H1 (cell line): ENCODE measurements at regions not wholly inside any gene's neighbourhood (a gene's known extent, or its start where the extent isn't known, plus 50 kb on each side); places are given as distances from the start of the nearest gene placed in this dataset.

ENCODE experiments used
- CTCF ChIA-PET: fragments of 300-600 bp; sonication (Branson Sonifier 250); formaldehyde crosslinking; loops from one replicate; lab custom pipeline; 2021; ENCODE audit not compliant: partially characterized antibody; lab: Charles Lee
- POLR2A ChIA-PET: fragments of 300-600 bp; sonication (Branson Sonifier 250); formaldehyde crosslinking; loops from one replicate; lab custom pipeline; 2021; ENCODE audit warnings: inconsistent platforms; ENCODE audit not compliant: partially characterized antibody; lab: Charles Lee
- DNase-seq, 2 experiments: peaks; one replicate each; pipeline versions ENCODE4 v3.0.0 to v3.0.0-alpha.2; 2010 to 2022; ENCODE audit warnings: low spot score in 2 of 2, low read depth in 1 of 2, mixed read lengths in 1 of 2
- FAIRE-seq: peaks from 2 replicates; lab custom pipeline; 2011; peaks lifted over from hg19 to GRCh38; lab: Jason Lieb, UNC
- H2AFZ ChIP-seq: 2 replicates; pipeline ENCODE4 v1.8.1; 2012; ENCODE audit warnings: low read length, inconsistent platforms
- H2AK5ac ChIP-seq: 2 replicates; pipeline ENCODE4 v1.6.1; 2013; ENCODE audit warnings: low read depth, low read length
- H2BK120ac ChIP-seq: replicated peaks from 2 replicates; pipeline ENCODE3; 2013; ENCODE audit warnings: low read depth, low read length, inconsistent platforms
- H2BK12ac ChIP-seq: 2 replicates; pipeline ENCODE4 v1.6.1; 2013; ENCODE audit warnings: low read depth, low read length
- H2BK15ac ChIP-seq: 2 replicates; pipeline ENCODE4 v1.6.1; 2013; ENCODE audit warnings: low read length
- H2BK20ac ChIP-seq: 2 replicates; pipeline ENCODE4 v1.6.1; 2013; ENCODE audit warnings: low read length
- H2BK5ac ChIP-seq: 2 replicates; pipeline ENCODE4 v1.6.1; 2013; ENCODE audit warnings: low read depth, low read length
- H3K14ac ChIP-seq: 2 replicates; pipeline ENCODE4 v1.6.1; 2013; ENCODE audit warnings: inconsistent platforms; ENCODE audit not compliant: insufficient read length
- H3K18ac ChIP-seq: 2 replicates; pipeline ENCODE4 v1.6.1; 2013; ENCODE audit warnings: low read length; ENCODE audit errors: extremely low read depth
- H3K23ac ChIP-seq: 2 replicates; pipeline ENCODE4 v1.6.1; 2013; ENCODE audit warnings: inconsistent platforms; ENCODE audit not compliant: insufficient read length
- H3K23me2 ChIP-seq: 2 replicates; pipeline ENCODE4 v1.6.1; 2013; ENCODE audit warnings: low read depth, low read length
- H3K27ac ChIP-seq: 2 replicates; pipeline ENCODE4 v1.6.1; 2011; ENCODE audit warnings: low read depth, low read length, inconsistent platforms
- H3K27me3 ChIP-seq, 4 experiments: replicated peaks in 1 of 4; 1 replicate in 1 of 4; 2 replicates in 3 of 4; pipeline versions ENCODE4 v1.6.1 to v1.8.1; 2011 to 2013; ENCODE audit warnings: low read length in 3 of 4, mild to moderate bottlenecking in 3 of 4, inconsistent platforms in 2 of 4, mixed read lengths in 2 of 4, moderate library complexity in 1 of 4; ENCODE audit not compliant: control insufficient read depth in 3 of 4, insufficient read depth in 3 of 4; ENCODE audit errors: extremely low read depth in 1 of 4
- H3K36me3 ChIP-seq, 4 experiments: 2 replicates each; pipeline versions ENCODE4 v1.6.1 to v1.8.1; 2011 to 2013; ENCODE audit warnings: mild to moderate bottlenecking in 4 of 4, low read length in 3 of 4, moderate library complexity in 2 of 4, control low read depth in 1 of 4, inconsistent platforms in 1 of 4; ENCODE audit not compliant: insufficient read depth in 4 of 4, control insufficient read depth in 2 of 4
- H3K4ac ChIP-seq: replicated peaks from 2 replicates; pipeline ENCODE3; 2013; ENCODE audit warnings: low read length, low read depth, mixed read lengths, inconsistent platforms; ENCODE audit not compliant: insufficient read length
- H3K4me1 ChIP-seq, 4 experiments: replicated peaks in 1 of 4; 1 replicate in 1 of 4; 2 replicates in 3 of 4; pipeline versions ENCODE4 v1.6.1 to v1.8.1; 2011 to 2013; ENCODE audit warnings: low read length in 3 of 4, inconsistent platforms in 2 of 4, mixed read lengths in 1 of 4; ENCODE audit not compliant: insufficient read depth in 4 of 4, control insufficient read depth in 3 of 4
- H3K4me2 ChIP-seq, 2 experiments: 2 replicates each; pipeline versions ENCODE4 v1.6.1 to v1.8.1; 2011 to 2013; ENCODE audit warnings: low read depth in 2 of 2, low read length in 2 of 2, control low read depth in 1 of 2, inconsistent platforms in 1 of 2, mild to moderate bottlenecking in 1 of 2; ENCODE audit not compliant: insufficient read depth in 1 of 2
- H3K4me3 ChIP-seq, 4 experiments: fragments of 200-600, 300-600 bp in 1 of 4; sonication (generic), shearing (Covaris generic), sonication (Bioruptor Twin) in 1 of 4; 2 replicates each; pipeline versions ENCODE4 v1.5.1 to v1.8.1; 2011 to 2016; ENCODE audit warnings: low read length in 4 of 4, low read depth in 3 of 4, control low read depth in 2 of 4, inconsistent platforms in 2 of 4, mild to moderate bottlenecking in 2 of 4, mixed read lengths in 1 of 4, moderate library complexity in 1 of 4; ENCODE audit not compliant: insufficient read depth in 2 of 4; ENCODE audit errors: extremely low read depth in 1 of 4
- H3K56ac ChIP-seq: replicated peaks from 2 replicates; pipeline ENCODE3; 2013; ENCODE audit warnings: low read depth, mild to moderate bottlenecking, mixed read lengths, low read length, inconsistent platforms; ENCODE audit not compliant: insufficient read length
- H3K79me1 ChIP-seq: 2 replicates; pipeline ENCODE4 v1.6.1; 2013; ENCODE audit warnings: low read depth, low read length, control low read depth
- H3K79me2 ChIP-seq, 2 experiments: 2 replicates each; pipeline versions ENCODE4 v1.6.1 to v1.8.1; 2012 to 2013; ENCODE audit warnings: low read length in 2 of 2, mild to moderate bottlenecking in 2 of 2, inconsistent platforms in 1 of 2; ENCODE audit not compliant: insufficient read depth in 2 of 2, control insufficient read depth in 1 of 2
- H3K9ac ChIP-seq, 4 experiments: replicated peaks in 1 of 4; 1 replicate in 1 of 4; 2 replicates in 3 of 4; pipeline versions ENCODE4 v1.6.1 to v1.8.1; 2011 to 2013; ENCODE audit warnings: low read depth in 3 of 4, low read length in 3 of 4, control low read depth in 2 of 4, mild to moderate bottlenecking in 2 of 4, moderate library complexity in 2 of 4, inconsistent platforms in 1 of 4; ENCODE audit errors: extremely low read depth in 1 of 4
- H3K9me3 ChIP-seq, 2 experiments: 2 replicates each; pipeline versions ENCODE4 v1.6.1 to v1.8.1; 2012 to 2013; ENCODE audit warnings: mild to moderate bottlenecking in 2 of 2, moderate library complexity in 2 of 2, control low read depth in 1 of 2, inconsistent platforms in 1 of 2, low read depth in 1 of 2, low read length in 1 of 2, mixed read lengths in 1 of 2; ENCODE audit not compliant: insufficient read depth in 2 of 2
- H4K20me1 ChIP-seq, 2 experiments: replicated peaks in 1 of 2; 2 replicates each; pipeline versions ENCODE3 to v1.8.1; 2011 to 2013; ENCODE audit warnings: inconsistent platforms in 2 of 2, low read length in 2 of 2, mild to moderate bottlenecking in 1 of 2; ENCODE audit not compliant: insufficient read depth in 2 of 2, control insufficient read depth in 1 of 2
- H4K5ac ChIP-seq: 2 replicates; pipeline ENCODE4 v1.6.1; 2013; ENCODE audit warnings: low read length, low read depth, mixed read lengths, inconsistent platforms; ENCODE audit not compliant: insufficient read length
- H4K8ac ChIP-seq: 2 replicates; pipeline ENCODE4 v1.8.0; 2013; ENCODE audit warnings: mild to moderate bottlenecking, moderate library complexity, low read length, inconsistent platforms; ENCODE audit not compliant: insufficient read depth; ENCODE audit errors: extremely low read depth
- H4K91ac ChIP-seq: replicated peaks from 2 replicates; pipeline ENCODE3; 2013; ENCODE audit warnings: low read length, mixed read lengths, inconsistent platforms; ENCODE audit not compliant: insufficient read length
- ASH2L ChIP-seq: fragments of 200-600, 300-600 bp; sonication (generic); IDR thresholded peaks from one replicate; pipeline ENCODE4 v1.7.1; 2017; ENCODE audit warnings: low read length
- ATF2 ChIP-seq: IDR thresholded peaks from 2 replicates; pipeline ENCODE4 v1.6.1; 2012; ENCODE audit warnings: low read length, inconsistent platforms
- BACH1 ChIP-seq: IDR thresholded peaks from 2 replicates; pipeline ENCODE4 v1.6.1; 2012; ENCODE audit warnings: low read length, improper control_type of control experiment
- EZH2 ChIP-seq: fragments of 200-600 bp; sonication (generic); IDR thresholded peaks from 2 replicates; pipeline ENCODE4 v1.7.1; 2012; ENCODE audit warnings: low read depth, mild to moderate bottlenecking, moderate library complexity, low read length, inconsistent platforms; ENCODE audit not compliant: severe bottlenecking
- JUND ChIP-seq: IDR thresholded peaks from 2 replicates; pipeline ENCODE4 v1.6.1; 2011; ENCODE audit warnings: mild to moderate bottlenecking, improper control_type of control experiment, low read length
- MAFK ChIP-seq: IDR thresholded peaks from 2 replicates; pipeline ENCODE4 v1.6.1; 2012; ENCODE audit warnings: low read depth, mild to moderate bottlenecking, improper control_type of control experiment, low read length
- MAX ChIP-seq: IDR thresholded peaks from 2 replicates; pipeline ENCODE4 v1.6.1; 2012; ENCODE audit warnings: inconsistent platforms
- PHF8 ChIP-seq: fragments of 200-600 bp; sonication (generic); conservative IDR thresholded peaks from 2 replicates; pipeline ENCODE4 v1.7.1; 2012; ENCODE audit warnings: low read depth, mild to moderate bottlenecking, inconsistent platforms, low read length, moderate library complexity
- RFX5 ChIP-seq: IDR thresholded peaks from 2 replicates; pipeline ENCODE4 v1.6.1; 2011; ENCODE audit warnings: low read depth, low read length, improper control_type of control experiment, borderline replicate concordance
- SAP30 ChIP-seq: fragments of 300-600 bp; sonication (generic); IDR thresholded peaks from 2 replicates; pipeline ENCODE4 v1.7.1; 2012; ENCODE audit warnings: low read length, moderate library complexity, mild to moderate bottlenecking, inconsistent platforms; ENCODE audit not compliant: insufficient read depth, insufficient replicate concordance
- USF2 ChIP-seq: IDR thresholded peaks from 2 replicates; pipeline ENCODE4 v1.6.1; 2011; ENCODE audit warnings: low read length, improper control_type of control experiment
- WGBS, 2 experiments: shearing (Covaris generic) in 1 of 2; methylation state at CpG; one replicate each; pipeline versions ENCODE4 v1.1.6 to v1.1.7; 2013 to 2015; ENCODE audit warnings: low lambda C conversion rate in 2 of 2, mixed read lengths in 2 of 2, inconsistent platforms in 1 of 2, low coverage in 1 of 2, missing lambda C conversion rate in 1 of 2; ENCODE audit not compliant: insufficient replicate concordance in 2 of 2, insufficient coverage in 1 of 2, insufficient read length in 1 of 2; ENCODE audit errors: extremely low coverage in 1 of 2, missing lambda C conversion rate in 1 of 2; 5-methylcytosine and 5-hydroxymethylcytosine counted together

- no peak overlapping the region for H2BK5ac ChIP-seq
- H3K79me1 ChIP-seq: no peaks in the 10 kb centered on the region
- H3K4me3 ChIP-seq: no peak overlapping the region
- no peaks in the 10 kb centered on the region for H3K23me2 ChIP-seq
- H3K56ac ChIP-seq: no peak overlapping the region
- no peaks in the 10 kb centered on the region for H3K27me3 ChIP-seq
- H2BK120ac ChIP-seq: no peak overlapping the region
- H3K18ac ChIP-seq: no peak overlapping the region
- no peaks in the 10 kb centered on the region for H3K4me1 ChIP-seq
- H3K23ac ChIP-seq: no peak overlapping the region
- H3K79me2 ChIP-seq: no peaks in the 10 kb centered on the region
- H2AFZ ChIP-seq: no peak overlapping the region
- H3K36me3 ChIP-seq: no peaks in the 10 kb centered on the region
- no peak overlapping the region for H2AK5ac ChIP-seq
- no peak overlapping the region for H2BK20ac ChIP-seq
- H2BK12ac ChIP-seq: no peak overlapping the region
- DNase-seq (no peak), FAIRE-seq (no peak)
- H3K4ac ChIP-seq: no peak overlapping the region
- H3K9me3 ChIP-seq: no peaks in the 10 kb centered on the region
- no peak overlapping the region for H3K4me2 ChIP-seq
- H4K91ac ChIP-seq: no peak overlapping the region
- H2BK15ac ChIP-seq: no peak overlapping the region
- H4K20me1 ChIP-seq: no peaks in the 10 kb centered on the region
- ChIA-PET CTCF (no interaction called here), POLR2A (no interaction called here)
- 89% methylated on average over 3 of the region's 3 CpGs; no CpG with 5 or more reads in 1 of the 2 experiments for WGBS, 2 experiments
- no peak overlapping the region for H3K9ac ChIP-seq
- no peak overlapping the region for H4K5ac ChIP-seq
- H3K14ac ChIP-seq: no peak overlapping the region
- no peak overlapping the region for H3K27ac ChIP-seq
- no peak overlapping the region for H4K8ac ChIP-seq
- TF ChIP-seq SAP30: no peak
- no peak for TF ChIP-seq MAFK
- no peak for TF ChIP-seq EZH2
- no peak for TF ChIP-seq BACH1
- no peak for TF ChIP-seq ATF2
- no peak for TF ChIP-seq RFX5
- no peak for TF ChIP-seq ASH2L
- no peak for TF ChIP-seq MAX
- TF ChIP-seq JUND: no peak
- TF ChIP-seq PHF8: no peak
- no peak for TF ChIP-seq USF2
These were observed 132.3 kb upstream of the MKI67 start for GRCh38 chr10:128258421-128258976.
